SK-N-SH (cell line): ENCODE measurements at regions not wholly inside any gene's neighbourhood (a gene's known extent, or its start where the extent isn't known, plus 50 kb on each side); places are given as distances from the start of the nearest gene placed in this dataset.
"Not testable (repeated sequence)": the region's sequence is repeated elsewhere in the genome, so short reads cannot be mapped to it uniquely, and the experiment has no call there.

ENCODE experiments used
- CTCF ChIA-PET: fragments of 300-600, 350-600 bp; formaldehyde crosslinking; extraction: SDS; loops from one replicate; lab custom pipeline; 2021; lab: Yijun Ruan, JAX
- POLR2A ChIA-PET: fragments of 350-600 bp; sonication (Branson Sonifier 250); formaldehyde crosslinking; extraction: SDS; loops from one replicate; lab custom pipeline; 2020; ENCODE audit warnings: antibody characterized with exemption, inconsistent platforms; lab: Yijun Ruan, JAX
- DNase-seq: peaks from one replicate; pipeline ENCODE4 v3.0.0; 2012
- H2AFZ ChIP-seq: fragments of 200-600 bp; sonication (generic); 2 replicates; pipeline ENCODE4 v1.8.1; 2016; ENCODE audit warnings: antibody characterized with exemption, mild to moderate bottlenecking, low read depth
- H3F3A ChIP-seq: fragments of 200-600 bp; sonication (generic); replicated peaks from 2 replicates; pipeline ENCODE3; 2016; ENCODE audit warnings: antibody characterized with exemption, mild to moderate bottlenecking; ENCODE audit not compliant: insufficient read depth
- H3K27ac ChIP-seq, 2 experiments: fragments of 200-500 bp in 1 of 2; fragments of 200-600 bp in 1 of 2; sonication (Bioruptor generic) in 1 of 2; sonication (generic), shearing (Covaris generic) in 1 of 2; 2 replicates each; pipeline versions ENCODE4 v1.5.1 to v1.6.1; 2014 to 2016; ENCODE audit warnings: low read depth in 2 of 2, inconsistent platforms in 1 of 2, low read length in 1 of 2, mild to moderate bottlenecking in 1 of 2, mixed read lengths in 1 of 2
- H3K27me3 ChIP-seq: fragments of 200-600 bp; sonication (generic), shearing (Covaris generic); 2 replicates; pipeline ENCODE4 v1.6.1; 2016; ENCODE audit warnings: mixed run types; ENCODE audit not compliant: insufficient read depth
- H3K36me3 ChIP-seq, 2 experiments: fragments of 200-500 bp in 1 of 2; fragments of 200-600 bp in 1 of 2; sonication (Bioruptor generic) in 1 of 2; sonication (generic) in 1 of 2; replicated peaks in 1 of 2; 2 replicates each; pipeline versions ENCODE3 to v1.5.1; 2014 to 2016; ENCODE audit warnings: low read length in 1 of 2, mild to moderate bottlenecking in 1 of 2; ENCODE audit not compliant: insufficient read depth in 2 of 2, control insufficient read depth in 1 of 2
- H3K4me1 ChIP-seq, 2 experiments: fragments of 200-500 bp in 1 of 2; fragments of 200-600 bp in 1 of 2; sonication (Bioruptor generic) in 1 of 2; sonication (generic), shearing (Covaris generic) in 1 of 2; 2 replicates each; pipeline versions ENCODE4 v1.5.1 to v1.6.1; 2014 to 2016; ENCODE audit warnings: low read depth in 1 of 2, low read length in 1 of 2, mixed run types in 1 of 2; ENCODE audit not compliant: insufficient read depth in 2 of 2, control insufficient read depth in 1 of 2
- H3K4me2 ChIP-seq: fragments of 200-600 bp; sonication (generic), shearing (Covaris generic); 2 replicates; pipeline ENCODE4 v1.6.1; 2017; ENCODE audit warnings: mixed run types
- H3K4me3 ChIP-seq, 2 experiments: fragments of 200-500 bp in 1 of 2; fragments of 200-600 bp in 1 of 2; sonication (Bioruptor generic) in 1 of 2; sonication (generic), shearing (Covaris generic) in 1 of 2; 2 replicates each; pipeline versions ENCODE4 v1.5.1 to v1.8.1; 2014 to 2016; ENCODE audit warnings: low read depth in 2 of 2, inconsistent platforms in 1 of 2, low read length in 1 of 2, mild to moderate bottlenecking in 1 of 2, mixed read lengths in 1 of 2, moderate library complexity in 1 of 2
- H3K79me2 ChIP-seq: fragments of 200-600 bp; sonication (generic); 2 replicates; pipeline ENCODE4 v1.8.1; 2017; ENCODE audit warnings: mild to moderate bottlenecking; ENCODE audit not compliant: insufficient read depth
- H3K9ac ChIP-seq: fragments of 200-600 bp; sonication (generic); 2 replicates; pipeline ENCODE4 v1.6.1; 2017; ENCODE audit warnings: mixed run types
- H3K9me2 ChIP-seq: fragments of 200-600 bp; sonication (generic); 2 replicates; pipeline ENCODE4 v1.6.1; 2017; ENCODE audit warnings: mixed run types
- H3K9me3 ChIP-seq: fragments of 200-600 bp; sonication (generic); 2 replicates; pipeline ENCODE4 v1.6.1; 2017; ENCODE audit warnings: mixed run types, mild to moderate bottlenecking, moderate library complexity
- H4K20me1 ChIP-seq: fragments of 200-600 bp; sonication (generic); 2 replicates; pipeline ENCODE4 v1.6.1; 2017; ENCODE audit warnings: mild to moderate bottlenecking, mixed run types; ENCODE audit not compliant: insufficient read depth
- CHD2 ChIP-seq: fragments of 150-350 bp; IDR thresholded peaks from 2 replicates; pipeline ENCODE4 v1.6.1; 2018; ENCODE audit warnings: low read length; ENCODE audit not compliant: partially characterized antibody
- FOSL2 ChIP-seq: IDR thresholded peaks from 2 replicates; pipeline ENCODE4 v1.4.0; 2012; ENCODE audit warnings: low read depth, mild to moderate bottlenecking, moderate library complexity, borderline replicate concordance
- JUND ChIP-seq: IDR thresholded peaks from 2 replicates; pipeline ENCODE4 v1.4.0; 2012
- MEF2A ChIP-seq: IDR thresholded peaks from 2 replicates; pipeline ENCODE4 v1.4.0; 2012; ENCODE audit warnings: low read depth, borderline replicate concordance
- RCOR1 ChIP-seq: fragments of 150-350 bp; IDR thresholded peaks from 2 replicates; pipeline ENCODE4 v1.6.1; 2017; ENCODE audit warnings: antibody characterized with exemption, low read length
- SMC3 ChIP-seq: IDR thresholded peaks from 2 replicates; pipeline ENCODE4 v1.6.1; 2012; ENCODE audit warnings: low read depth, low read length, improper control_type of control experiment
- TCF12 ChIP-seq: IDR thresholded peaks from 2 replicates; pipeline ENCODE4 v1.4.0; 2012
- WGBS: methylation state at CpG from one replicate; pipeline ENCODE4 v1.1.6; 2017; ENCODE audit warnings: low lambda C conversion rate; 5-methylcytosine and 5-hydroxymethylcytosine counted together
- TF ChIP-seq, protein P1 (sequence below): fragments of 150-350 bp; IDR thresholded peaks from 2 replicates; pipeline ENCODE4 v1.6.1; 2016; ENCODE audit warnings: mild to moderate bottlenecking, low read depth, low read length

DNA sequence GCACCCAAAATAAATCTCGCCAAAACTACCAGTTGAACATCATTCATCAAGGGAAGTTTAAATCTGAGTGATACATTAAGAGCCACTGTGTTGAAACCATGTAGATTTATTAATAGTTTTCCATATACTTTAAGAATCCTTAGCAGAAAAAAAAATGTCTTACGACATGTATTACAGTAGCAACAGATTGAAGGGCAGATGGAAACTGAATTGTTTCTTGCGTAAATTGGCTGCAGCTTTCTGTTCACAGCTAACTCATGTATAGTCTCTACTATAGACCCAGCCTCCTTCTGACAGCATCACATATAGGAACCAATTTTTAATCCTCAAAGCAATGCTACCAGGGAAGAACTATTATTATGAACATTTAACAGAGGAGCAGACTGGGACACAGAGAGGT, 195.2 kb upstream of the PUDP start (continued):
- TF ChIP-seq MEF2A, result no peak
- TF ChIP-seq TCF12, result no peak

DNA sequence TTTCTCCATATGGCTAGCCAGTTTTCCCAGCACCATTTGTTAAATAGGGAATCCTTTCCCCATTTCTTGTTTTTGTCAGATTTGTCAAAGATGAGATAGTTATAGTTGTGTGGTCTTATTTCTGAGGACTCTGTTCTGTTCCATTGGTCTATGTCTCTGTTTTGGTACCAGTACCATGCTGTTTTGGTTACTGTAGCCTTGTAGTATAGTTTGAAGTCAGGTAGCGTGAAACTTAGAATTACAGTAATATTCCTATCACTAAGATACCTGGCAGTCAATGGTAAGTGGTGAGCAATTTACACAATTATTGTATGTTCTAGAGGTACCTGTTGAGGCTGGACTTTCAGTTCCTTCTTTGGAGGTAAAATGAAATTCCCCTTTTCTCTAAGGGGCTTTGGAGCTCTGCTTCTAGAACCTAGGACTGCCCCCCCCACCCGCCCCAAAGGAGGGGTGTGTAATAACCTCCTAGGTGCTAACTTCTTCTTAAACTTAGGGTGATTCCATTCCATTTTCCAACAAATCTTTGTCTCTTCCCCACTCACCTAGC, 187.9 kb upstream of the PUDP start:
- WGBS, result 12% methylated on average over 2 of the region's 2 CpGs
- H3K4me1 ChIP-seq, H3K27me3 ChIP-seq, H3K4me2 ChIP-seq, H3F3A ChIP-seq, H3K9ac ChIP-seq, POLR2A ChIA-PET, H3K9me2 ChIP-seq, H3K36me3 ChIP-seq, H3K27ac ChIP-seq, DNase-seq, H2AFZ ChIP-seq, CTCF ChIA-PET, H3K9me3 ChIP-seq, H3K4me3 ChIP-seq, H4K20me1 ChIP-seq, H3K79me2 ChIP-seq: not testable (repeated sequence)

DNA sequence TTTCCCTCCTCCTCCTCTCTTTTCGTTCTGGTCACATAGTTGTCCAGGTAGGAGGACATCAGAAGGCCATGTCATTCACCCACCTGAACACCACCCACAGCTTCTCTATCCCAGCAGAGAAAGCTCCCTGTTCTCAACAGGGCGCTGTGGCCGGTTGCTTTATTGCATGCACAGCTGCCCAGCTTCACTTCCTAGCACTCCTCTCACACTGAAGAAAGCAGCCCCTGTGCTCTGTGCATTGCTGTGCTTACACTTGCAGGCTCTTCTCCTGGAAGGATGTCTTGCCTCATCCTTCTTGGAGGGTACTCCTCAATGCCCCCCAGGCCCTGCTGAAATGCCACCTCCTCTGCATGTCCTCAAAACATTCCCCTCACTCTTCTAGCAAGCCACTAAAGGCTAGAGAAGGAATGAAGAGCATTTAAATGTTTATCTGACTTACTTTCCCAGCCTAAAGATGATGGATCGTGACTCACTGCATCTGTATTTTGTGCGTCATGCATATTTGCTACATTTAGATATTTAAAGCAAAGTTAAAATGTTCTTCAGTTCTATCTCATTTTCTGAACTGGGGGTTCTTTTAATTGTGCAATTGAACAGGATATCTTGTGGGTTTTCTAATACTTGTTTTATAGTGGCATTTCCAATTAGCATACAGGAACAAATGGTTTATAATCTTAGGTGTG, 186.4 kb upstream of the PUDP start:
- Histone ChIP-seq H3K9me2 (no peaks in the 10 kb centered on the region), H3K36me3 (no peaks in the 10 kb centered on the region), H3K4me3 (no peak overlapping the region), H3K79me2 (no peaks in the 10 kb centered on the region), H2AFZ (no peak overlapping the region), H3K27me3 (no peaks in the 10 kb centered on the region), H3K27ac (peak overlapping the region in 1 of 2 experiments; percentile 49; a peak in 2 of 4 replicates), H3K4me2 (no peak overlapping the region), H3K9ac (no peak overlapping the region), H3F3A (no peaks in the 10 kb centered on the region), H4K20me1 (no peaks in the 10 kb centered on the region), H3K9me3 (no peaks in the 10 kb centered on the region), H3K4me1 (no peaks in the 10 kb centered on the region)
- no peak for DNase-seq
- ChIA-PET POLR2A (no interaction called here), CTCF (no interaction called here)
- TF ChIP-seq SMC3 (no peak), RCOR1 (no peak), CHD2 (no peak), JUND (0 out of 2 replicates have a peak, but pooled peaks have one; percentile 6), FOSL2 (peak; percentile 5; the same call in 1 of the 2 replicates)
- TF ChIP-seq, protein P1, sequence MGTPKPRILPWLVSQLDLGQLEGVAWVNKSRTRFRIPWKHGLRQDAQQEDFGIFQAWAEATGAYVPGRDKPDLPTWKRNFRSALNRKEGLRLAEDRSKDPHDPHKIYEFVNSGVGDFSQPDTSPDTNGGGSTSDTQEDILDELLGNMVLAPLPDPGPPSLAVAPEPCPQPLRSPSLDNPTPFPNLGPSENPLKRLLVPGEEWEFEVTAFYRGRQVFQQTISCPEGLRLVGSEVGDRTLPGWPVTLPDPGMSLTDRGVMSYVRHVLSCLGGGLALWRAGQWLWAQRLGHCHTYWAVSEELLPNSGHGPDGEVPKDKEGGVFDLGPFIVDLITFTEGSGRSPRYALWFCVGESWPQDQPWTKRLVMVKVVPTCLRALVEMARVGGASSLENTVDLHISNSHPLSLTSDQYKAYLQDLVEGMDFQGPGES, result no peak
- WGBS, result 33% methylated on average over 5 of the region's 5 CpGs
